WTC11 (cell line): ENCODE measurements at regions not wholly inside any gene's neighbourhood (a gene's known extent, or its start where the extent isn't known, plus 50 kb on each side); places are given as distances from the start of the nearest gene placed in this dataset.

Experiments
- ATAC-seq: fragments of 200-7000 bp; cut with Tn5 transposase; 2 replicates; pipeline ENCODE4 v1.10.0; 2021; ENCODE audit warnings: mild to moderate bottlenecking, moderate library complexity
- CTCF ChIA-PET: fragments of 300-600 bp; sonication (Branson Sonifier 250); formaldehyde crosslinking; loops from one replicate; lab custom pipeline; 2021; ENCODE audit warnings: antibody characterized with exemption; lab: Charles Lee
- POLR2A ChIA-PET: fragments of 350-600 bp; sonication (Branson Sonifier 250); formaldehyde crosslinking; loops from one replicate; lab custom pipeline; 2021; ENCODE audit warnings: antibody characterized with exemption; lab: Charles Lee
- DNase-seq: peaks from one replicate; pipeline ENCODE4 v3.0.0; 2021; ENCODE audit warnings: low spot score
- H3K27ac Mint-ChIP-seq: 2 replicates; pipeline ENCODE4 v1.8.0; 2021; ENCODE audit warnings: mixed read lengths
- H3K27me3 Mint-ChIP-seq: 2 replicates; pipeline ENCODE4 v1.8.0; 2021; ENCODE audit warnings: low read depth, mild to moderate bottlenecking, moderate library complexity, mixed read lengths
- H3K36me3 Mint-ChIP-seq: 2 replicates; pipeline ENCODE4 v1.8.0; 2021; ENCODE audit warnings: mixed read lengths
- H3K4me1 Mint-ChIP-seq: 2 replicates; pipeline ENCODE4 v1.8.0; 2022; ENCODE audit warnings: mixed read lengths
- H3K4me3 Mint-ChIP-seq: 2 replicates; pipeline ENCODE4 v1.8.0; 2021; ENCODE audit warnings: mild to moderate bottlenecking, moderate library complexity, mixed read lengths
- H3K9me3 Mint-ChIP-seq: 2 replicates; pipeline ENCODE4 v1.8.0; 2021; ENCODE audit warnings: mixed read lengths
- E2F1 ChIP-seq: sonication (generic); formaldehyde crosslinking; IDR thresholded peaks from 2 replicates; pipeline ENCODE4 v1.8.0; 2022; ENCODE audit warnings: mild to moderate bottlenecking, missing genetic modification reagents
- HMGXB4 ChIP-seq: sonication (generic); formaldehyde crosslinking; IDR thresholded peaks from 2 replicates; pipeline ENCODE4 v1.8.1; 2023; ENCODE audit warnings: mild to moderate bottlenecking, moderate library complexity, missing genetic modification reagents
- MYBL2 ChIP-seq: sonication (generic); formaldehyde crosslinking; IDR thresholded peaks from 2 replicates; pipeline ENCODE4 v1.8.1; 2023; ENCODE audit warnings: mild to moderate bottlenecking, moderate library complexity, missing genetic modification reagents
- NR2C2 ChIP-seq: sonication (generic); formaldehyde crosslinking; IDR thresholded peaks from 2 replicates; pipeline ENCODE4 v1.8.0; 2022; ENCODE audit warnings: mild to moderate bottlenecking, missing genetic modification reagents
- PREB ChIP-seq: sonication (generic); formaldehyde crosslinking; IDR thresholded peaks from 2 replicates; pipeline ENCODE4 v1.8.1; 2022; ENCODE audit warnings: mild to moderate bottlenecking, missing genetic modification reagents, moderate library complexity, borderline replicate concordance
- RELA ChIP-seq: sonication (generic); formaldehyde crosslinking; IDR thresholded peaks from 2 replicates; pipeline ENCODE4 v1.8.1; 2022; ENCODE audit warnings: missing genetic modification reagents, mild to moderate bottlenecking, borderline replicate concordance
- TCF7 ChIP-seq: sonication (generic); formaldehyde crosslinking; IDR thresholded peaks from 2 replicates; pipeline ENCODE4 v1.8.0; 2022; ENCODE audit warnings: mild to moderate bottlenecking, low read depth, missing genetic modification reagents, moderate library complexity
- ZNF121 ChIP-seq: sonication (generic); formaldehyde crosslinking; IDR thresholded peaks from 2 replicates; pipeline ENCODE4 v1.8.0; 2023; ENCODE audit warnings: missing genetic modification reagents
- ZNF232 ChIP-seq: sonication (generic); formaldehyde crosslinking; IDR thresholded peaks from 2 replicates; pipeline ENCODE4 v1.8.0; 2022; ENCODE audit warnings: mild to moderate bottlenecking, missing genetic modification reagents
- ZNF263 ChIP-seq: sonication (generic); formaldehyde crosslinking; IDR thresholded peaks from 2 replicates; pipeline ENCODE4 v1.8.1; 2022; ENCODE audit warnings: low read depth, mild to moderate bottlenecking, moderate library complexity, missing genetic modification reagents
- ZNF281 ChIP-seq: sonication (generic); formaldehyde crosslinking; IDR thresholded peaks from 2 replicates; pipeline ENCODE4 v1.8.0; 2023; ENCODE audit warnings: mild to moderate bottlenecking, missing genetic modification reagents
- ZNF416 ChIP-seq: fragments of 250-450 bp; sonication (Bioruptor Pico); IDR thresholded peaks from 2 replicates; pipeline ENCODE4 v1.9.0; 2021; ENCODE audit warnings: mild to moderate bottlenecking, inconsistent platforms
- ZNF425 ChIP-seq: fragments of 250-450 bp; sonication (Bioruptor Pico); conservative IDR thresholded peaks from 2 replicates; pipeline ENCODE4 v1.9.0; 2021; ENCODE audit warnings: mild to moderate bottlenecking
- TF ChIP-seq, protein P1 (sequence below): sonication (generic); formaldehyde crosslinking; IDR thresholded peaks from 2 replicates; pipeline ENCODE4 v1.8.1; 2022; ENCODE audit warnings: low read depth, missing genetic modification reagents, borderline replicate concordance
- TF ChIP-seq, protein P2 (sequence below): sonication (generic); formaldehyde crosslinking; IDR thresholded peaks from 2 replicates; pipeline ENCODE4 v1.8.1; 2023; ENCODE audit warnings: mild to moderate bottlenecking, missing genetic modification reagents, moderate library complexity
- TF ChIP-seq, protein P3 (sequence below): sonication (generic); formaldehyde crosslinking; IDR thresholded peaks from 2 replicates; pipeline ENCODE4 v1.8.1; 2023; ENCODE audit warnings: mild to moderate bottlenecking, missing genetic modification reagents

- TF ChIP-seq ZNF425 (CRISPR knock-in tag) (no peak), NR2C2 (CRISPR knock-in tag) (no peak), PREB (CRISPR knock-in tag) (no peak), RELA (no peak)
These were observed 457.9 kb downstream of the FGF9 start (continued) for GRCh38 chr13:22128441-22129408.

DNA sequence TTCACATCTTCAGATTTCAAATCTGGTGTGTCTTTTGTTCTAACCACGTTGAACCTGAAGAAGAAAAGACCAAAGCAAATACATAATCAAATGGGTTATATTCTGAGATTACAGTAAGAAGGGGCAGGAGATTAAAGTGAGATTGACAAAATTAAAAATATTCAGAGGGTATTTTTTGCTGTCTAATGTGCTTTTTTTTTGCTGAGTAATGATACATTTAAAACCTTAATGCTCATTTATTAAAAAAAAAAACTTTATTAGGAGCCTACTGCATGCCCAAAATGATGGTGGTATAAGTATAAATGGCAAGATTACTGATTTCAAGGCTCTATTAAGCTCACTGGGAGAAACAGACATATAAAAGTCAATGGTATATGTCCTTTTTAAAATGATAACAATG lies 459.4 kb downstream of the FGF9 start:
- ATAC-seq (no peak), DNase-seq (no peak)
- Mint-ChIP-seq H3K4me1 (peaks cover 4% of the 10 kb centered on the region; the same call in 1 of the 2 replicates), H3K27ac (no peak overlapping the region), H3K9me3 (0 out of 2 replicates have a peak, but pooled peaks cover 9% of the 10 kb centered on the region), H3K27me3 (no peaks in the 10 kb centered on the region), H3K4me3 (no peak overlapping the region), H3K36me3 (no peaks in the 10 kb centered on the region)
- TF ChIP-seq ZNF263 (CRISPR knock-in tag), result no peak
- no peak for TF ChIP-seq HMGXB4 (CRISPR knock-in tag)
- no peak for TF ChIP-seq ZNF416 (CRISPR knock-in tag)
- no peak for TF ChIP-seq E2F1 (CRISPR knock-in tag)
- TF ChIP-seq MYBL2 (CRISPR knock-in tag), result no peak
- TF ChIP-seq TCF7 (CRISPR knock-in tag), result no peak
- no peak for TF ChIP-seq ZNF121 (CRISPR knock-in tag)
- no peak for TF ChIP-seq ZNF232 (CRISPR knock-in tag)
- TF ChIP-seq, protein P1, sequence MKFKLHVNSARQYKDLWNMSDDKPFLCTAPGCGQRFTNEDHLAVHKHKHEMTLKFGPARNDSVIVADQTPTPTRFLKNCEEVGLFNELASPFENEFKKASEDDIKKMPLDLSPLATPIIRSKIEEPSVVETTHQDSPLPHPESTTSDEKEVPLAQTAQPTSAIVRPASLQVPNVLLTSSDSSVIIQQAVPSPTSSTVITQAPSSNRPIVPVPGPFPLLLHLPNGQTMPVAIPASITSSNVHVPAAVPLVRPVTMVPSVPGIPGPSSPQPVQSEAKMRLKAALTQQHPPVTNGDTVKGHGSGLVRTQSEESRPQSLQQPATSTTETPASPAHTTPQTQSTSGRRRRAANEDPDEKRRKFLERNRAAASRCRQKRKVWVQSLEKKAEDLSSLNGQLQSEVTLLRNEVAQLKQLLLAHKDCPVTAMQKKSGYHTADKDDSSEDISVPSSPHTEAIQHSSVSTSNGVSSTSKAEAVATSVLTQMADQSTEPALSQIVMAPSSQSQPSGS (CRISPR knock-in tag), result no peak
- TF ChIP-seq, protein P2, sequence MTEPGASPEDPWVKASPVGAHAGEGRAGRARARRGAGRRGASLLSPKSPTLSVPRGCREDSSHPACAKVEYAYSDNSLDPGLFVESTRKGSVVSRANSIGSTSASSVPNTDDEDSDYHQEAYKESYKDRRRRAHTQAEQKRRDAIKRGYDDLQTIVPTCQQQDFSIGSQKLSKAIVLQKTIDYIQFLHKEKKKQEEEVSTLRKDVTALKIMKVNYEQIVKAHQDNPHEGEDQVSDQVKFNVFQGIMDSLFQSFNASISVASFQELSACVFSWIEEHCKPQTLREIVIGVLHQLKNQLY (CRISPR knock-in tag), result no peak
- TF ChIP-seq ZNF281, result no peak
- TF ChIP-seq, protein P3, sequence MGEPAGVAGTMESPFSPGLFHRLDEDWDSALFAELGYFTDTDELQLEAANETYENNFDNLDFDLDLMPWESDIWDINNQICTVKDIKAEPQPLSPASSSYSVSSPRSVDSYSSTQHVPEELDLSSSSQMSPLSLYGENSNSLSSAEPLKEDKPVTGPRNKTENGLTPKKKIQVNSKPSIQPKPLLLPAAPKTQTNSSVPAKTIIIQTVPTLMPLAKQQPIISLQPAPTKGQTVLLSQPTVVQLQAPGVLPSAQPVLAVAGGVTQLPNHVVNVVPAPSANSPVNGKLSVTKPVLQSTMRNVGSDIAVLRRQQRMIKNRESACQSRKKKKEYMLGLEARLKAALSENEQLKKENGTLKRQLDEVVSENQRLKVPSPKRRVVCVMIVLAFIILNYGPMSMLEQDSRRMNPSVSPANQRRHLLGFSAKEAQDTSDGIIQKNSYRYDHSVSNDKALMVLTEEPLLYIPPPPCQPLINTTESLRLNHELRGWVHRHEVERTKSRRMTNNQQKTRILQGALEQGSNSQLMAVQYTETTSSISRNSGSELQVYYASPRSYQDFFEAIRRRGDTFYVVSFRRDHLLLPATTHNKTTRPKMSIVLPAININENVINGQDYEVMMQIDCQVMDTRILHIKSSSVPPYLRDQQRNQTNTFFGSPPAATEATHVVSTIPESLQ, result no peak
- ChIA-PET CTCF (no interaction called here), POLR2A (interaction anchor here (0.7 kb wide), 1 partner anchor 488 kb away, joined by 5 read pairs; no protein-coding TSS in a partner anchor)
